ENCODE measurements at regions not wholly inside any gene's neighbourhood (a gene's known extent, or its start where the extent isn't known, plus 50 kb on each side); places are given as distances from the start of the nearest gene placed in this dataset.
"Not testable (repeated sequence)": the region's sequence is repeated elsewhere in the genome, so short reads cannot be mapped to it uniquely, and the experiment has no call there.

GRCh38 chr4:54439831-54440243, 210.7 kb downstream of the PDGFRA start:
- H3K9me3 ChIP-seq (ENCODE audit: control insufficient read depth, low read length) = no peaks in the 10 kb centered on the region
- 86 to 97% methylated on average over 2 of the region's 6 CpGs for WGBS, 2 experiments
- no peak overlapping the region for H3K27ac ChIP-seq (ENCODE audit: insufficient read depth, low read depth, low read length, poor library complexity, severe bottlenecking)
- no peaks in the 10 kb centered on the region for H3K36me3 ChIP-seq (ENCODE audit: control insufficient read depth, insufficient read depth, low read length)
- no peak overlapping the region for H3K4me3 ChIP-seq (ENCODE audit: insufficient read depth, low read depth, low read length)
- peaks cover 82% of the 10 kb centered on the region for H3K27me3 ChIP-seq (ENCODE audit: control insufficient read depth, insufficient read depth, low read length, poor library complexity, severe bottlenecking)
- no peaks in the 10 kb centered on the region for H3K4me1 ChIP-seq (ENCODE audit: control insufficient read depth, insufficient read depth, low read length)

GRCh38 chr4:54440394-54441136, 211.5 kb downstream of the PDGFRA start:
- 14 to 32% methylated on average over 3 to 7 of the region's 7 CpGs for WGBS, 2 experiments
- no peak overlapping the region for H3K27ac ChIP-seq (ENCODE audit: insufficient read depth, low read depth, low read length, poor library complexity, severe bottlenecking)
- H3K4me3 ChIP-seq (ENCODE audit: insufficient read depth, low read depth, low read length) = no peak overlapping the region
- no peaks in the 10 kb centered on the region for H3K9me3 ChIP-seq (ENCODE audit: control insufficient read depth, low read length)
- no peaks in the 10 kb centered on the region for H3K4me1 ChIP-seq (ENCODE audit: control insufficient read depth, insufficient read depth, low read length)
- H3K36me3 ChIP-seq (ENCODE audit: control insufficient read depth, insufficient read depth, low read length) = no peaks in the 10 kb centered on the region
- H3K27me3 ChIP-seq (ENCODE audit: control insufficient read depth, insufficient read depth, low read length, poor library complexity, severe bottlenecking) = peaks cover 77% of the 10 kb centered on the region

DNA sequence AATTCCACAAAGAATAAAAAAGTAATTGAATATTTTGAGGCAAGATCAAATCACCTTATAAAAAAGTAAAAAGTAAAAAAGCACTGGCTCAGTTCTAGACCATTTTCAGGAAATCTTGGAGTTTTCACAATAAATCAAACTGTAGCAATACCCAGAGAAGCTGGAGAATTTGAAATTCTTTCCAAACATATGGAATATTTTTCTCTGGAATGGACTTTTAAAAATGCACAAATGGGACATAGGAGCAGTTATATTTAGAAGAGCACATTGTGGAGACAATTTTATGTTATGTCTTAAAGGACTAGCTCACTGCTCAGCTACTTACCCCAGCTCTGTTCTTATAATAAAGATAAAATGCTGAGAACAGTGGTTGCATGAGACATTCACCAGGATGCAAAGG, 211.9 kb upstream of the KIT start:
- Histone ChIP-seq H3K4me3 (ENCODE audit: insufficient read depth, low read depth, low read length) (no peak overlapping the region), H3K27ac (ENCODE audit: insufficient read depth, low read depth, low read length, poor library complexity, severe bottlenecking) (no peak overlapping the region), H3K27me3 (ENCODE audit: control insufficient read depth, insufficient read depth, low read length, poor library complexity, severe bottlenecking) (peaks cover 46% of the 10 kb centered on the region), H3K9me3 (ENCODE audit: control insufficient read depth, low read length) (peaks cover under 1% of the 10 kb centered on the region), H3K36me3 (ENCODE audit: control insufficient read depth, insufficient read depth, low read length) (no peaks in the 10 kb centered on the region), H3K4me1 (ENCODE audit: control insufficient read depth, insufficient read depth, low read length) (no peaks in the 10 kb centered on the region)

DNA sequence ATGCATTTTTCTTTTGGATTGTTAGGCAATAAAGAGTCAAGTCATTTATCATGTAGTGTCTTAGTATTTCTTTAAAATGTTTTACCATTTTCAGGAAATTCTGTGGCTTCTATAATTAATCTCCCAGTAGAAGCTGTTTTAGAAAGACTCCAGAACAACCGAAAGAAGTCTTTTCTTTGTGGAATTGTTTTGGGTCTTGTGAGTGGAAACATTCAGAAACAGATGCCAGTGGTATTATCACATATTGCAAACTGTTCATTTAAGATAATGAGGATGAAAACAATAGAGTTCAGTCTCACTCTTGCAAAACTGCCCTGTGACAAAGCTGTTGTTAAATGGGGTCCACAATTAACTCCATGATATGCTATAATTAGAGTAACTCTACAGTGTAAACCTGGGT, 211.2 kb upstream of the KIT start:
- Histone ChIP-seq H3K27me3 (ENCODE audit: control insufficient read depth, insufficient read depth, low read length, poor library complexity, severe bottlenecking) (peaks cover 41% of the 10 kb centered on the region), H3K27ac (ENCODE audit: insufficient read depth, low read depth, low read length, poor library complexity, severe bottlenecking) (no peak overlapping the region), H3K9me3 (ENCODE audit: control insufficient read depth, low read length) (peaks cover 2% of the 10 kb centered on the region), H3K4me1 (ENCODE audit: control insufficient read depth, insufficient read depth, low read length) (no peaks in the 10 kb centered on the region), H3K4me3 (ENCODE audit: insufficient read depth, low read depth, low read length) (no peak overlapping the region), H3K36me3 (ENCODE audit: control insufficient read depth, insufficient read depth, low read length) (no peaks in the 10 kb centered on the region)
- WGBS, 2 experiments = 100% methylated on average over 1 of the region's 1 CpG

GRCh38 chr4:54447304-54447703, 210.5 kb upstream of the KIT start:
- 69 to 70% methylated on average over 2 of the region's 2 CpGs for WGBS, 2 experiments
- H3K4me1 ChIP-seq (ENCODE audit: control insufficient read depth, insufficient read depth, low read length) = no peaks in the 10 kb centered on the region
- H3K4me3 ChIP-seq (ENCODE audit: insufficient read depth, low read depth, low read length) = no peak overlapping the region
- H3K9me3 ChIP-seq (ENCODE audit: control insufficient read depth, low read length) = peaks cover 2% of the 10 kb centered on the region
- peaks cover 34% of the 10 kb centered on the region for H3K27me3 ChIP-seq (ENCODE audit: control insufficient read depth, insufficient read depth, low read length, poor library complexity, severe bottlenecking)
- H3K27ac ChIP-seq (ENCODE audit: insufficient read depth, low read depth, low read length, poor library complexity, severe bottlenecking) = no peak overlapping the region
- no peaks in the 10 kb centered on the region for H3K36me3 ChIP-seq (ENCODE audit: control insufficient read depth, insufficient read depth, low read length)

DNA sequence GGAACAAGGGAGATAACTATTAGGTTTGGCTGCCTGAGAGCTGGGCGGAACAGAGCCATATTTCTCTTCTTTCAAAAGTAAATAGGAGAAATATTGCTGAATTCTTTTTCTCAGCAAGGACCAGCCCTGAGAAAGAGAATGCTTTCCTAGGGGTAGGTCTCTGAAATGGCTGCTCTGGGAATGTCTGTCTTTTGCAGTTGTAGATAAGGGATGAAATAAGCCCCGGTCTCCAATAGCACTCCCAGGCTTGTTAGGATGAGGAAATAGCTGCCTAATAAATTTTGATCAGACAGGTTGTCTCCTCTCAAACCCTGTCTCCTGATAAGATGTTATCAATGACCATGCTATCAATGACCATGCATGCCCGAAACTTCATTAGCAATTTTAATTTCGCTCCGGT, 207.8 kb upstream of the KIT start:
- no peak overlapping the region for H3K4me3 ChIP-seq (ENCODE audit: insufficient read depth, low read depth, low read length)
- WGBS, 2 experiments = 93 to 96% methylated on average over 5 of the region's 5 CpGs
- H3K27ac ChIP-seq (ENCODE audit: insufficient read depth, low read depth, low read length, poor library complexity, severe bottlenecking) = no peak overlapping the region
- no peaks in the 10 kb centered on the region for H3K4me1 ChIP-seq (ENCODE audit: control insufficient read depth, insufficient read depth, low read length)
- H3K9me3 ChIP-seq (ENCODE audit: control insufficient read depth, low read length) = peaks cover 2% of the 10 kb centered on the region
- no peaks in the 10 kb centered on the region for H3K36me3 ChIP-seq (ENCODE audit: control insufficient read depth, insufficient read depth, low read length)
- H3K27me3 ChIP-seq (ENCODE audit: control insufficient read depth, insufficient read depth, low read length, poor library complexity, severe bottlenecking) = peaks cover 8% of the 10 kb centered on the region

GRCh38 chr4:54466960-54467359, 190.8 kb upstream of the KIT start:
- H3K4me3 ChIP-seq (ENCODE audit: insufficient read depth, low read depth, low read length); H3K4me1 ChIP-seq (ENCODE audit: control insufficient read depth, insufficient read depth, low read length); H3K9me3 ChIP-seq (ENCODE audit: control insufficient read depth, low read length); H3K27me3 ChIP-seq (ENCODE audit: control insufficient read depth, insufficient read depth, low read length, poor library complexity, severe bottlenecking); H3K27ac ChIP-seq (ENCODE audit: insufficient read depth, low read depth, low read length, poor library complexity, severe bottlenecking); H3K36me3 ChIP-seq (ENCODE audit: control insufficient read depth, insufficient read depth, low read length): not testable (repeated sequence)
- 85 to 87% methylated on average over 8 to 9 of the region's 9 CpGs for WGBS, 2 experiments

DNA sequence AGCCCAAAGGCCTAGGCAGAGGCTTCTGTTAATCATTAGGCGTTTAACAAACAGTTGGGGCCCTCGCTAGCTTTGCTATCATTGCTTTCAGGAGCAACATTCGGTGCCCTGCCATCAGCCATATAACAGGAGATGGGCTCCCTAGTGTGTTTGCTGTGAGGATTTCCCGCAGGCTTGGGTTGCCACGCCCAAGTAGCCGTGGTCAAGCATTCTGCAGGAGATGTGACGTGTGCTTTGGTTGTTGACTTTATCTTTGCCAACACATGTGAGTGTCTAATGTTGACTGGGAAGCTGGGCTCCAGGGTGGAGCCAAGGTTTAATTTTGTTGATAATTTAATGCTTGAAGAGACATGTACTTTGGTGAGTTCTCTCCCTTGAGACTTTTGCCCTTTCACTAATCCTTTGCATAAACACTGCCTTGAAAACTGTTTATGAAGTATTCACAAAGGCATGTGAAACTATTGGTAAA, 184.6 kb upstream of the KIT start:
- no peaks in the 10 kb centered on the region for H3K27me3 ChIP-seq (ENCODE audit: control insufficient read depth, insufficient read depth, low read length, poor library complexity, severe bottlenecking)
- no peaks in the 10 kb centered on the region for H3K9me3 ChIP-seq (ENCODE audit: control insufficient read depth, low read length)
- H3K27ac ChIP-seq (ENCODE audit: insufficient read depth, low read depth, low read length, poor library complexity, severe bottlenecking) = no peak overlapping the region
- no peaks in the 10 kb centered on the region for H3K36me3 ChIP-seq (ENCODE audit: control insufficient read depth, insufficient read depth, low read length)
- H3K4me3 ChIP-seq (ENCODE audit: insufficient read depth, low read depth, low read length) = no peak overlapping the region
- H3K4me1 ChIP-seq (ENCODE audit: control insufficient read depth, insufficient read depth, low read length) = no peaks in the 10 kb centered on the region
- 90 to 91% methylated on average over 7 of the region's 7 CpGs for WGBS, 2 experiments

DNA sequence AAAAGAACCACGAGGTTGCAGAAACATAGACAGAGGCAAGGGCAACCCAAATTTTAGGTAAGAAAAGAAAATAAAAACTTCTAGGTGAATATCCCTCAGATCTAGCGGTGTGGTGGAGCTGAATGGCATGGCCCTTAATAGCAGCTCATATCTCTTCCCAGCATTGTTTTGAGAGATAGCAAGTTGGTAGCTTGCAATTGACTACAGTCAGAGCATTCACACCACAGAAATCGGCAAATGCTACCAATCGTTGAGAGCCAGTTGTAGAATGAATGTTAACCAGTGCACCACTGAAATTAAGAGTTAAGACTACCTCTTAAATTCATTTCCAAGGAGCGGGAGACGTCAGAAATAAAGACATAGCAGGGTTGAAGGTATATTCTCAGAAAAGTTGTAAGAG, 184.0 kb upstream of the KIT start:
- Histone ChIP-seq H3K9me3 (ENCODE audit: control insufficient read depth, low read length) (no peaks in the 10 kb centered on the region), H3K27ac (ENCODE audit: insufficient read depth, low read depth, low read length, poor library complexity, severe bottlenecking) (no peak overlapping the region), H3K36me3 (ENCODE audit: control insufficient read depth, insufficient read depth, low read length) (no peaks in the 10 kb centered on the region), H3K4me3 (ENCODE audit: insufficient read depth, low read depth, low read length) (no peak overlapping the region), H3K27me3 (ENCODE audit: control insufficient read depth, insufficient read depth, low read length, poor library complexity, severe bottlenecking) (no peaks in the 10 kb centered on the region), H3K4me1 (ENCODE audit: control insufficient read depth, insufficient read depth, low read length) (no peaks in the 10 kb centered on the region)
- 93 to 94% methylated on average over 6 of the region's 6 CpGs for WGBS, 2 experiments

- no peaks in the 10 kb centered on the region for H3K27me3 ChIP-seq (ENCODE audit: control insufficient read depth, insufficient read depth, low read length, poor library complexity, severe bottlenecking)
- H3K4me3 ChIP-seq (ENCODE audit: insufficient read depth, low read depth, low read length) = no peak overlapping the region
- no peaks in the 10 kb centered on the region for H3K36me3 ChIP-seq (ENCODE audit: control insufficient read depth, insufficient read depth, low read length)
- no peaks in the 10 kb centered on the region for H3K9me3 ChIP-seq (ENCODE audit: control insufficient read depth, low read length)
- H3K4me1 ChIP-seq (ENCODE audit: control insufficient read depth, insufficient read depth, low read length) = no peaks in the 10 kb centered on the region
- no peak overlapping the region for H3K27ac ChIP-seq (ENCODE audit: insufficient read depth, low read depth, low read length, poor library complexity, severe bottlenecking)
Observed at GRCh38 chr4:54475546-54475945, 182.2 kb upstream of the KIT start.

Data from ectodermal cell (in vitro differentiated cells).